Caco-2 (cell line): ENCODE measurements at regions not wholly inside any gene's neighbourhood (a gene's known extent, or its start where the extent isn't known, plus 50 kb on each side); places are given as distances from the start of the nearest gene placed in this dataset.

Experiments used
- BruUV-seq: library from RNA; stranded (reverse); fragments of 400-500 nt; replicated peaks from 2 replicates; lab custom pipeline; 2021; lab: Mats Ljungman, UMichigan
- CTCF ChIA-PET: fragments of 300-600 bp; sonication (Branson Sonifier 250); formaldehyde crosslinking; loops from one replicate; lab custom pipeline; 2022; ENCODE audit warnings: antibody characterized with exemption; lab: Charles Lee
- POLR2A ChIA-PET: fragments of 300-600 bp; sonication (Branson Sonifier 250); formaldehyde crosslinking; loops from one replicate; lab custom pipeline; 2022; ENCODE audit warnings: antibody characterized with exemption; lab: Charles Lee
- DNase-seq, 2 experiments: peaks; one replicate each; pipeline versions ENCODE4 v3.0.0 to v3.0.0-alpha.2; 2020 to 2022
- H3K27me3 ChIP-seq: replicated peaks from 2 replicates; pipeline ENCODE4 v1.6.0; 2011; ENCODE audit warnings: low read length; ENCODE audit not compliant: control insufficient read depth, insufficient read depth
- H3K36me3 ChIP-seq: 2 replicates; pipeline ENCODE4 v1.5.1; 2011; ENCODE audit warnings: low read length; ENCODE audit not compliant: control insufficient read depth, insufficient read depth
- H3K4me1 ChIP-seq: fragments of 250-450 bp; sonication (Bioruptor Pico); 2 replicates; pipeline ENCODE4 v1.5.1; 2020; ENCODE audit warnings: mild to moderate bottlenecking
- H3K4me3 ChIP-seq: 2 replicates; pipeline ENCODE4 v1.5.1; 2011; ENCODE audit warnings: low read depth, mild to moderate bottlenecking, control low read depth, low read length
- H3K9me3 ChIP-seq: fragments of 250-450 bp; sonication (Bioruptor Pico); 2 replicates; pipeline ENCODE4 v1.5.1; 2020; ENCODE audit warnings: mild to moderate bottlenecking, moderate library complexity
- H3K27ac Mint-ChIP-seq: one replicate; pipeline ENCODE4 v1.8.0; 2022; ENCODE audit warnings: mixed read lengths; ENCODE audit not compliant: unreplicated experiment
- H3K27me3 Mint-ChIP-seq: one replicate; pipeline ENCODE4 v1.8.0; 2022; ENCODE audit warnings: mixed read lengths; ENCODE audit not compliant: insufficient read depth, unreplicated experiment
- H3K36me3 Mint-ChIP-seq: one replicate; pipeline ENCODE4 v1.8.0; 2022; ENCODE audit warnings: mild to moderate bottlenecking, mixed read lengths; ENCODE audit not compliant: insufficient read depth, unreplicated experiment
- H3K4me1 Mint-ChIP-seq: one replicate; pipeline ENCODE4 v1.8.0; 2022; ENCODE audit warnings: low read depth, mixed read lengths; ENCODE audit not compliant: unreplicated experiment
- H3K4me3 Mint-ChIP-seq: one replicate; pipeline ENCODE4 v1.8.0; 2022; ENCODE audit warnings: mild to moderate bottlenecking, moderate library complexity, mixed read lengths; ENCODE audit not compliant: unreplicated experiment
- H3K9me3 Mint-ChIP-seq: one replicate; pipeline ENCODE4 v1.8.0; 2022; ENCODE audit warnings: mixed read lengths; ENCODE audit not compliant: unreplicated experiment
- CTCF ChIP-seq, 2 experiments: fragments of 200-600 bp in 1 of 2; IDR thresholded peaks; 1 replicate in 1 of 2; 2 replicates in 1 of 2; pipeline versions ENCODE4 v1.5.1 to v1.8.0; 2011 to 2022; ENCODE audit warnings: antibody characterized with exemption in 1 of 2, control low read depth in 1 of 2, inconsistent platforms in 1 of 2, low read depth in 1 of 2, low read length in 1 of 2, mild to moderate bottlenecking in 1 of 2, moderate library complexity in 1 of 2; ENCODE audit not compliant: insufficient read depth in 1 of 2, severe bottlenecking in 1 of 2, unreplicated experiment in 1 of 2
- intact Hi-C: fragments of 100-400 bp; cut with micrococcal nuclease; formaldehyde crosslinking; loops from one replicate; pipeline ENCODE4 v1.10.0; 2022; ENCODE audit not compliant: unreplicated experiment

DNA sequence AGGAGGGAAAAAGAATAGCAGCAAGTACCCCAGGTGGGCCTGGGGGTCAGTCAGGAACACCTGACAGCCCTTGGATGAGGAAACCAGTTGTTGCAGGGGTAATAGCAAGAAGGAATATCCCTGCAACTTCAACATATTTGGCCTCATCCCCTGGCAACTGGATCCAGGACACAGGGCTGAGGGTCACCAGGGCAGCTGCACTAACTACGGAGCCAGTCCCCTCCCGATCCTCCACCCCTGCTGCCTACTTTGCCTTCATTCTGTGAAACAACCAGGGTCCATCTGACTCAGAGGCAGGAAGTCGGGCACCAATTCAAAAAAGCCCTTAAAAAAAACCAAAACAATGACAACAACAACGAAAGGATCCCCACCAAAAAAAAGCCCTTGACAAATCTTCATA lies 52.9 kb downstream of the FRMPD3 start:
- TF ChIP-seq CTCF (IDR thresholded peaks at IDR 0.05; ENCODE audit: insufficient read depth in 1 of 2, low read depth in 1 of 2, low read length in 1 of 2, severe bottlenecking in 1 of 2, unreplicated experiment in 1 of 2), result no peak
- Mint-ChIP-seq H3K9me3 (no peaks in the 10 kb centered on the region), H3K27me3 (no peaks in the 10 kb centered on the region), H3K4me3 (no peak overlapping the region), H3K36me3 (no peaks in the 10 kb centered on the region), H3K4me1 (no peaks in the 10 kb centered on the region), H3K27ac (no peak overlapping the region)
- CTCF ChIA-PET, result no interaction called here
- no peaks in the 10 kb centered on the region for H3K27me3 ChIP-seq
- H3K4me1 ChIP-seq, result no peaks in the 10 kb centered on the region
- no peak for DNase-seq
- H3K9me3 ChIP-seq, result no peaks in the 10 kb centered on the region
- H3K4me3 ChIP-seq, result no peak overlapping the region
- BruUV-seq, result no TSS peak
- intact Hi-C loops, result no loop called here
- POLR2A ChIA-PET, result no interaction called here
- no peaks in the 10 kb centered on the region for H3K36me3 ChIP-seq

DNA sequence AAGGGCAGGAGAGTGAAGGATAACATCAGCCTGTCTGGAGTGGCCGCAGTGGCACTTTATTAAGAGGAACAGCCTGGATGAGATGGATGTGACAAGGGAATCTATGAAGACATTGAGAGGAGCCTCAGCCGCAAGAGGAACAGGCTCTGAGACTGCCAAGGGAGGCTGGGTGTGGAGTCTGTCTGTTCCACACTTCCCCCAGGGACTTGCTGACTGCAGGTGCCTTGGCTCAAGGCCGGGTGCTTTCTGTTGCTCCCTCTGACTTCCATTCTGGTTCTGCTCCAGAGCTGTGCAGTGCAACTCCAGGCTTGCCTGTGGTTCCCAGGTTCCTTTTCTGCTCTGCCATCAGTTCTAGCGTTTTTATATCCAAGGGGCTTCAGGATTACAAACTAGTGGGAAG lies 54.6 kb downstream of the FRMPD3 start:
- Histone ChIP-seq H3K4me1 (no peaks in the 10 kb centered on the region), H3K4me3 (no peak overlapping the region), H3K36me3 (no peaks in the 10 kb centered on the region), H3K9me3 (no peaks in the 10 kb centered on the region), H3K27me3 (no peaks in the 10 kb centered on the region)
- no peak for TF ChIP-seq CTCF (IDR thresholded peaks at IDR 0.05; ENCODE audit: insufficient read depth in 1 of 2, low read depth in 1 of 2, low read length in 1 of 2, severe bottlenecking in 1 of 2, unreplicated experiment in 1 of 2)
- H3K27me3 Mint-ChIP-seq, result no peaks in the 10 kb centered on the region
- intact Hi-C loops, result no loop called here
- H3K36me3 Mint-ChIP-seq, result no peaks in the 10 kb centered on the region
- H3K4me3 Mint-ChIP-seq, result no peak overlapping the region
- no peak overlapping the region for H3K27ac Mint-ChIP-seq
- H3K9me3 Mint-ChIP-seq, result no peaks in the 10 kb centered on the region
- BruUV-seq, result no TSS peak
- DNase-seq, result no peak
- ChIA-PET POLR2A (no interaction called here), CTCF (no interaction called here)
- no peaks in the 10 kb centered on the region for H3K4me1 Mint-ChIP-seq

DNA sequence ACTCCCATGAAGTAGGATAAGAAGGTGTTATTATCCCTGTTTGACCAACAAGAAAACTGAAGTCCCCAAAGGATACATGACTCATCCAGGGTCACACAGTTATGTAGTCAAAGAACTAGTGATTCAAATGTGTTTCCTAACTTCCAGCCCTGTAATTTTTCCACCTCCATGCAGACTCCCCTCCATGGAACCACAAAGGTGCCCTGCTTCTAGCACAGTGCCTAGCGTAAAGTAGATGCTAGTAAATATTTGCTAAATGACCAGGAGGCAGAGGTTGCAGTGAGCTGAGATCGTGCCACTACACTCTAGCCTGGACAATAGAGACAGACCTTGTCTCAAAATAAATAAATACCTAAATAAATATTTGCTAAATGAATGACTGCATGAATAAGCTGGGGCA lies 55.8 kb downstream of the FRMPD3 start:
- no peaks in the 10 kb centered on the region for H3K36me3 Mint-ChIP-seq
- H3K36me3 ChIP-seq, result no peaks in the 10 kb centered on the region
- no peaks in the 10 kb centered on the region for H3K9me3 ChIP-seq
- no TSS peak for BruUV-seq
- ChIA-PET CTCF (no interaction called here), POLR2A (no interaction called here)
- no peak for DNase-seq
- H3K27me3 ChIP-seq, result no peaks in the 10 kb centered on the region
- no peak overlapping the region for H3K27ac Mint-ChIP-seq
- no peak overlapping the region for H3K4me3 ChIP-seq
- no peaks in the 10 kb centered on the region for H3K4me1 Mint-ChIP-seq
- intact Hi-C loops, result no loop called here
- H3K9me3 Mint-ChIP-seq, result no peaks in the 10 kb centered on the region
- H3K4me3 Mint-ChIP-seq, result no peak overlapping the region
- no peak for TF ChIP-seq CTCF (IDR thresholded peaks at IDR 0.05; ENCODE audit: insufficient read depth in 1 of 2, low read depth in 1 of 2, low read length in 1 of 2, severe bottlenecking in 1 of 2, unreplicated experiment in 1 of 2)
- H3K4me1 ChIP-seq, result no peaks in the 10 kb centered on the region
- H3K27me3 Mint-ChIP-seq, result no peaks in the 10 kb centered on the region
